GM21576 (cell line): ENCODE measurements at regions not wholly inside any gene's neighbourhood (a gene's known extent, or its start where the extent isn't known, plus 50 kb on each side); places are given as distances from the start of the nearest gene placed in this dataset.

Experiments
- ATAC-seq: cut with Tn5 transposase; IDR thresholded peaks from one replicate; pipeline ENCODE4 v1.9.1; 2021; ENCODE audit warnings: mild to moderate bottlenecking, moderate library complexity; ENCODE audit not compliant: unreplicated experiment

- ATAC-seq, result no peak
Measured at GRCh38 chrX:9339603-9340491, 125.0 kb upstream of the TBL1X start.

GRCh38 chrX:9340598-9341290 is 124.1 kb upstream of the TBL1X start:
- ATAC-seq, result peak; percentile 32

GRCh38 chrX:9341291-9342201 is 123.3 kb upstream of the TBL1X start:
- peak; percentile 82 for ATAC-seq

DNA sequence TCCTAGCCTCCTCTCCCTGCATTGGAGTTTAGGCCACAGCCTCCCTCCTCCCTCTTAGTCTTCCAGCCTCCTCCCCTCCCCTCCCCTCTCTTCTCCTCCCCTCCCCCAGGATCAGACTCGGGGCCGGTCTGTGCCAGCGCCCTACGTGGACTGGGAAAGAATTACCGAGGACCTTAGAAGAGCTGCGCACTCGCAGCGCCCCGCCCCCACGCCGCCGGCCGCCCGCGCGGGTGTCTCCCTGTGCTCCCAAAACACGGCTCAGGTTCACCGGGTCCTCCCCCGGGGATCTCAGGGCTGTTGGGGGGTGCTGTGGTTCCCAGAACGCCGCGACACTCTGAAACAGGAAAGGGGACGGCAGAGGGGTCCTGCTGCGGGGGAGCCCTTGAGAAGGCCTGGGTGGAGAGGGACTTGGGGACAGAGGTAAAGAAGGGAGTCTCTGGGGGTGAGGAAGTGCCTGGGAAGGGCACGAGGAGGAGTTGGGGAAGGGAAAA is 122.3 kb upstream of the TBL1X start:
- ATAC-seq, result no peak

DNA sequence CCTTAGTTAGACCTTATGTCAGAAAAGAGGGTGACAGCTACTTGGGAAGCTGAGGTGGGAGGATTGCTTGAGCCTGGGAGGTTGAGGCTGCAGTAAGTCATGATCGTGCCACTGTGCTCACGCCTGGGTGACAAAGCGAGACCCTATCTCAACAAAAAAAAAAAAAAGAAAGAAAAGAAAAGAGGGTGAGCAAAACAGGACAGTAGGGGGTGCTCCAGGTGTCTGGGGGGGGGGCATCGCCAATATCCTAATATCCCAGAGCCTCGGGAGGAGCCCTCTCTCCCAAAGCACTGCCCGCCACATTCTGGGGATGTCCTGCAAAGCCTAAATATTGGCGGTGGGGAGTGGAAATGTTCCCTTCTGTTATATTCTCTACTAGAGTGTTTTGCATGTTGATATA is 120.9 kb upstream of the TBL1X start:
- ATAC-seq, result no peak

DNA sequence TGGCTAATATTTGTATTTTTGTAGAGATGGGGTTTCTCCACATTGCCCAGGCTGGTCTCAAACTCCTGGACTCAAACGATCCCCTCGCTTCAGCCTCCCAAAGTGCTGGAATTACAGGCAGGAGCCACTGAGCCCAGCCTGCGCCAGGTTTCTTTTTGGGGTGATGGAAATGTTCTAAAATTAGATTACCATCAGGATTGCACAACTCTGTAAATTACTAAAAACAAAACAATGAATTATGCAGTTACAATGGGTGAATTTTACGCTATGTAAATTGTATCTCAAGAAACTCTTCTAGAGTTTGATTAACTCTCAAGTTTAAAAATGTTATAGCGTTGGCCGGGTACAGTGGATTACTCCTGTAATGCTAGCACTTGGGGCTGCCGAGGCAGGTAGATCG is 118.9 kb upstream of the TBL1X start:
- no peak for ATAC-seq

GRCh38 chrX:9349572-9350494 is 115.0 kb upstream of the TBL1X start:
- ATAC-seq, result no peak

DNA sequence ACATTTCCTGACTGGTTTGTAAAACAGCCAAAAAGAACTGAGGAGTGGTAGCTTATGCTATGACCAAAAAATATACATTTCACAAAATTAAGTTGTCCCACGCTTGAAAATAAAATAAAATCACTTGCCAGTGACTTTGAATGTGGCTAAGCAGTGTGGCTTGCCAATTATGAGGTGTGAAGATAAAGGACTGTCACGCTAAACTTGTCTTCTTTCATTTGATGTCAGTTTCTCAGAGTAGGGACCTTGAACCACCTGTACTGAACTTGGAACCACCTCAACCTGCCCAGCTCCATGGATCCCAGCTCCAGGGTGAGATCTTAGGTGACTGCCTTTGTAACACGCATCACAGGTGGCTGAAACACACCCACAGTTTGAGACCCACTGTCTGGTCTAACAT is 113.7 kb upstream of the TBL1X start:
- no peak for ATAC-seq

DNA sequence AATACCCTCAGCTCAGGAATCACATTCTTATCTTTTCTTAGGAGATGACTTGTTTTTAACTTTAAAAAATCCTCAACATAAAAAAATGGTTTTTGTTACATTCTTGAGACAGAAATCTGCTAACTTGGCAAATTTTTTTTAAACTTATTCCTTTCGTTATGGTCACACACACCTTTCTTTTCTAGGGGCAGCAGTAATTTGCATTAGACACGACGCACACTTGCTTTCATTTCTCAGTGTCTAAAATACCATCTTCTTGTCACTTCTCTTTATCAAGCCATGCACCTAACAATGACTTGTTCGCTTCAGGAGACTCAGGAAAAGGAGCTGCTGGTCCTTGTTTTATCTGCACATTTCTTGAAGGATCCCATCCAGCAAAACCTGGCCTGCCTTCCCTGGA is 112.6 kb upstream of the TBL1X start:
- peak; percentile 77 for ATAC-seq

- ATAC-seq, result peak; percentile 80
Measured at GRCh38 chrX:9352694-9353411, 112.0 kb upstream of the TBL1X start.

GRCh38 chrX:9354918-9355317 is 109.9 kb upstream of the TBL1X start:
- ATAC-seq, result no peak

GRCh38 chrX:9355739-9356138 is 109.1 kb upstream of the TBL1X start:
- no peak for ATAC-seq

DNA sequence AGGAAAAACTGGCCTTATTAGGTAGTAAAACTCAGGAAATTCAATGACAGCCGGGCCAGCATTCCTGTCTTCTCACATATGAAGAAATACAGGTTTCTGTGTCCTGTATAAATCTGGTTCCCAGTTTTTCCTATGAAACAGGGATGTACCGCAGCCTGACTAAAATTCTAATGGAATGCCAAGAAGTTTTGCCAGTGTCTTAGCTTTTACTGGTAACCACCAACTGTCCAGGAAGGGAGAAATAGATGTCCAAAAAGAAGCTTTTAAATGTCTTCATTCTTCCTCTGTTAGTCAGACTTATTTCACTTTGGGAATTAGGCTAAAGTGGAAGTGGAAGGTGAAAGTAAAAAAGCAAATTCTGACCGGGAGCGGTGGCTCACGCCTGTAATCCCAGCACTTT is 108.0 kb upstream of the TBL1X start:
- ATAC-seq, result no peak

- no peak for ATAC-seq
Measured at GRCh38 chrX:9357518-9358114, 107.2 kb upstream of the TBL1X start.

DNA sequence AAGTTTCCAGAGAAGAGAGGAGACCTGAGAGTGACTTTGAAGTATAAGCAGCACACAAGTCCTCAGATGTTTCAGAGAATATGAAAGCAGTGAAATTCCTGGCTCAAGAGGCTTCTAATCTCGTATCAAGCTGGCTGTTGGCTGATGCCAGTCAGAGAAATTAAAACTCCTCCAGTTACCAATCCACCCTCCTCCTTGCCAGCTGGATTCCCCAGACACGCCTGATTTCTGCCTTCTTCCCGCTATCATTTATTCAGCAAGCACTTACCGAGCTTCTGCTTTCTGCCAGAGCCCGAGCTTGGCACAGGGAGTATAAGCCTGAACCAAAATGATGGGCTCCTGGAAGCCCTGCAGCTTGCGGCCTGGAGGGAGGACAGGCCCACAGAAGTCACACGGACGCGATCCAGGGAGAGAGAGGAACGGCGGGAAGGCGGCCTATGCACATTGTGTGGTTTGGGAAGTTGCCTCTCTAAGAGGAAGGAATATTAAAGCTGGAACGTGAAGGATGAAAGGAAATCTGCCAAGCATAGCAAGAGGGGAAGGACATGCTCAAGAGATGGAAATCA is 102.4 kb upstream of the TBL1X start:
- no peak for ATAC-seq

DNA sequence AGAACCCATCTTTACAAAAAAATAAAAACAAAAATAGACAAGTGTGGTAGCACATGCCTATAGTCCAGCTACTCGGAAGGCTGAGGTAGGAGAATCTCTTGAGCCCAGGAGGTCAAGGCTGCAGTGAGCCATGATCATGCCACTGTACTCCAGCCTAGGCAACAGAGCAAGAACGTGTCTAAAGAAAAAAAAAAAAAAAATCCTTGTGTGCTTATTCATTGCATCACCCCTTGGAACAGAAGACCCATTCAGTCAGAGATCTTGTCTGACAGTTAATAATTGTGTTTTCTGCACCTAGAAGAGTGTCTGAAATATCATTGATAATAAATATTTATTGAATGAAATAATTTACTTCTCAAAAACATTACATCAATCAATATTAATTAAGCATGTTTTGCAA is 97.4 kb upstream of the TBL1X start:
- ATAC-seq, result no peak

- ATAC-seq, result no peak
Measured at GRCh38 chrX:9368262-9368661, 96.6 kb upstream of the TBL1X start.

- ATAC-seq, result no peak
Measured at GRCh38 chrX:9369802-9370291, 95.0 kb upstream of the TBL1X start.
